ENCODE measurements at regions not wholly inside any gene's neighbourhood (a gene's known extent, or its start where the extent isn't known, plus 50 kb on each side); places are given as distances from the start of the nearest gene placed in this dataset.
A peak's percentile ranks its signal among the peaks of the same experiment; 100 is the strongest.
"Not testable (repeated sequence)": the region's sequence is repeated elsewhere in the genome, so short reads cannot be mapped to it uniquely, and the experiment has no call there.

DNA sequence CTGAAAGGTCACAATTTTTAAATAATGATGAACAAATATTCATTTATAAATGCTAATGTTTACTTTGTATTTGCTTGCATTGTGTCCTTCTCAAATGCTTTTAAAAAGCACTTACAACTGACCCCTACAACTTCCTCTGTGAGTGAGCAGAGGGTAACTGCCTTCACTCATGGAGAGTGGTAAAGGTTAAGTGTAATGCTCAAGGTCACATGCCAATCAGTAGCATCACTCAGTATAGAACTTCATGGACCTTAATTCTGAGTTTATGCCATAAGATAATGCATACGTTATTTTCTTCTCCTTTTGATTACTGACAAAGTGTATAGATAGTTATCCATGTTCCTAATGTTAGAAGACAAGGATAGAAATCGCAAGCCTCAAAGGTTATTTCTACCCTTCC lies 91.8 kb upstream of the SERTAD2 start:
- no peak for DNase-seq

DNA sequence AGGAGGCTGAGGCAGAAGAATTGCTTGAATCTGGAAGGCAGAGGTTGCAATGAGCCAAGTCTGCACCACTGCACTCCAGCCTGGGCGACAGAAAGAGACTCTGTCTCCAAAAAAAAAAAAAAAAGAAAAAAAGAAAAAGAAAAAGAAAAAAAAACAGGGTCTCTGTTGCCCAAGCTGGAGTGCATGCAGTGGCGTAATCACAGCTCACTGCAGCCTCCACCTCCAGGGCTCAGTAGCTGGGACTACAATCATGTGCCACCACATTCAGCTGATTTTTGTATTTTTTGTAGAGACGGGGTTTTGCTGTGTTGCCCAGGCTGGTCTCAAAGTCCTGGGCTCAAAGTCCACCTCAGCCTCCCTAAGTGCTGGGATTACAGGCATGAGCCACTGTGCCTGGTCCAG lies 94.0 kb upstream of the SERTAD2 start:
- DNase-seq, result not testable (repeated sequence)

DNA sequence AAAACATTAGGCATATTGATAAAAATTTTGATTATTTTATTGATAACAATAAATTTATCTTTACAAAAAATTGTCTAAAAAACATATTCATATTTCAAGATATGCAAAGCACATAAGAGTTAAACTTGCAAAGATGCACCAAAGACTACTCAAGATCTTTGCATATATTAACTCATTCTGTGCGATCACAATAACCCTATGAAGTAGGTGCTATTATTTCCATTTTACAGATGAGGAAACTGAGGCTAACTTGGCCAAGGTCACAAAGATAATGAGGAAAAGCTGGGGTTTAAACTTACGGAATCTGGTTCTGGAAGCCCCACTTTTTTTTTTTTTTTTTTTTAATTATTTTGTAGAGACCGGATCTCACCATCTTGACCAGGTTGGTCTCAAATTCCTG lies 94.4 kb upstream of the SERTAD2 start:
- no peak for DNase-seq

DNA sequence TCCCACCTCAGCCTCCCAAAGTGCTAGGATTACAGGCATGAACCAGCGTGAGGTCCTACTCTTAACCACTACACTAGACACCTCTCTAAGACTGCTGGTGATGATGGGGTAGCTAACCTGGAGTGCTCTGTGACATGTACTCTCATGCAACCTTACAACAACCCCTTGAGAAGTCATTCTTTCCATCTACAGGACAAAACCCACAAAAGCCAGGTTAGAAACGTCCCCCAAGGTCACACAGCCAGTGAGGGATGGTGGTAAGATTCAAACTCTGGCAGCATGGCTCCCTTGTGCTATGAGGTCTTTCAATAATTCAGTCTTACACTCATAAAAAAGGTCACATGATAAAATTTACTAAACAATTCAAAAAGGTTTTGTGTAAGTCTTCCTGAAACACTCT lies 94.8 kb upstream of the SERTAD2 start:
- DNase-seq, result no peak

DNA sequence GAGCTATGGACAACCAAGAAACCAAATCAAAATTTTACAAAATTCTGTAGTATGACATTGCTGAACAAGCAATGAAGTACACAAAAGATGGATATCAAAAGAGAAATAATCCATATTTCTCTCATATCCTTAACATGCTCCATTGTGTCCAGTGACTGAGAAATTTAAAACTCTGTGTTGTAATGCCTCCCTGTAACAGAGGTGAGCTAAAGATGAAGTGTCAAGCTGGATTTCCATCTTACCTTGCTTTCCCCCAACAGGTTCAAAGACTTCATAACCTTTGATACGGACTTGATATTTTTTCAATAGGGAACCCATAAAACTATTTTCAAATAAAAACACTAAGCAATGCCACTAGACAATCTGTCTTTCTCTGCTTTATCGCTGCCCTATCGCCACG lies 95.7 kb upstream of the SERTAD2 start:
- DNase-seq, result no peak

DNA sequence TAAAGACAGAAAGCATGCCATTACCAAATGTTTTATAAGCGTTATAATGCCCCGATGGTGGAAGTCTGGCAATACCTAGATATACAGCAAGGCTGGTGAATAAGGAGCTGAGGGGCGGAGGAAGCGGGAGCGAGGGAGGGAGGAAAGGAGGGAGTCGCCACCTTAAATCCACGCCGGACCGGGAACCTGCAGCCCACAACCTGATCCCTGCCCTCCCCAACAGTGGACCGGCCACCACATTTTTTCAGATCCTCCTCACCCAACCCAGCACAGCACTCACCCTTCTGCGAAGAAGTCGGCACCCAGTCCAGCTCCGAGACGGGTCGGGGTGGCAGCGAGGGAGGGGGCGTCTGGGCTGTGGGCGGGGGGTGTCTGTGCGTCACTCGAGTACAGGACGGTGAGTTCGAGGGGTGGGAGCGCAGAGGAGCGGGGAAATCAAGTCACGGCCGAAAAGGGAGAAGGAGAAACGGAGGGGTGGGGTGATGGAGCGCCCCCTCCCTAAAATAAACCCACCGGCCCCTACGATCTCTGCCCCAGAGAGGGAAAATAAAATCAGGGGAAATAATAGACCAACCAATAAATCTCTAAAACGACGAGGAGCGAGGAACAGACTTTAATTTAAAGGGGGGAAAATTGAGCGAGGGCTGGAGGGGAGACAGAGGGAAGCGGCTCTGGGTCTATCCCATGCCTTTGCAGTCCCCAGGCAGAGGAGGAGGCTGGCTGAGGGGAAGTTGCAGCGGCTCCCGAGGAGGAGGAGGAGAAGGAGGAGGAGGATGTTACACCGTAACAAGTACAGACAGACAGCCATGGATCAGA lies 96.5 kb upstream of the SERTAD2 start:
- DNase-seq, result no peak

DNA sequence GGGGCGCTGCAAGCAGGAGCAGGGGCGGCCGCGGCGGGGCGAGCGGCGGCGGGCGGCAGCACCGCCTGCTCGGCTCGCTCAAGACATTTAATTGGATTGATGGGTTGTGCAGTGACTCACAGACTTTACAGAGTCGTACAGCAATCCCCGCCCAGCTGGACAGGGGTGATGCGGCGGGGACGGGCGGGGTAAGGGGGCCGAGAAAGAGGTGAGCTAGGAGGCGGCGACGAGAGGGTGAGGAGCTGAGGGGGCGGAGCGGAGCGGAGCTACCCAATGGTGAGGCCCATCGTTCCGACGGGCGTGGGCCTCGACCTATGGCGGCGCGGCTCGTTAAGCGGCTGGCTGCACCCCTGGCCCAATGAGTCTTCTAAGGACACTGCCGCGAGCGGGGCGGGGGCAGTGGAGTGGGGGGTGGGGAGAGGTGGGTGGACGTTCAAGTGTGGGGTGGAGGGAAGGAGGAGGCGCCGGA lies 97.1 kb upstream of the SERTAD2 start:
- peak; percentile 100 for DNase-seq

DNA sequence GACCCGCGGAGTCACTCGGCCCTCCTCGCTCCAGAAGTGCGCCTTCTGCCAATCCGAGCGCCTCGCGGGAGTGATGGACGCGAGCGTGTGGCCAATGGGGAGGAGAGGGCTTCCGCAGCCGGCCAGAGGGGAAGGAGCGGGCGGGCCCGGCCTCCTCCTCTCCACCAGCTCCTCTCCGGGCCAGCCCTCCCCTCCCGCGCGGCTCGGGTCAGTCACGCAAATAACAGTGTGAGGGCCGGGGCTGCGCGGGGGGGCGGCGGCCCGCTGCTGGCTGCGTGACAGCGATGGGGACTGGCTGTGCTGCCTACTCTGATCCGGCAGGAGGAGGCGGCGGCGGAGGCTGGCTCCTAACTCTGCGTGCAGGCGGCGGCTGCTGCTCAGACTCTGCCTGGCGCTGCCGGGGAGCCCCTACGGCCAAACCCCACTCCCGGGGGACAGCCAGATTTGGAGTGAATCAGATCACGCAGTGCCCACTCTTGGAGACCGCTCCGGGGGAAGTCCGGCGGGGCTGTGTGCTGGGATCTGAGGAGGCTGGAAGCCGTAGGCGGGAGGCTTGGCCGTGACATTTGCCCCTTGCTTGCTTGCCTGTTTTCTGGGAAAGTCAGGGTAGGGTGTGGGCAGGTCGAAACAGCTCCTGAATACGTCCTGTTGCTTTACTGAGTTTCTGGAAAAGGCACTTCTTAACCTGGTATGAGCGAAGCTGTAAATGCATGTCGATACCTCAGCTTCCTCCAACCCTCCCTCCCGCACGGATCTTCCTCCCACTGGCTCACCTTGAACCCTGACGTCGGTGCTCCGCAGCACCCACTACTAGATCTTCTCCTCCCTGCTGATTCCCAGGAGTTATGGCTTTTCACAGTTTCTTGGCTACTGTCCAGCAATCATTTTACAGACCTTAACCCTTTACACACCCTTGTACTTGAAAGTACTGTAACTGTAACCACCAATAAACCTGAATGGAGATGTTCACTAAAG lies 97.9 kb upstream of the SERTAD2 start:
- peak; percentile 100 for DNase-seq

DNA sequence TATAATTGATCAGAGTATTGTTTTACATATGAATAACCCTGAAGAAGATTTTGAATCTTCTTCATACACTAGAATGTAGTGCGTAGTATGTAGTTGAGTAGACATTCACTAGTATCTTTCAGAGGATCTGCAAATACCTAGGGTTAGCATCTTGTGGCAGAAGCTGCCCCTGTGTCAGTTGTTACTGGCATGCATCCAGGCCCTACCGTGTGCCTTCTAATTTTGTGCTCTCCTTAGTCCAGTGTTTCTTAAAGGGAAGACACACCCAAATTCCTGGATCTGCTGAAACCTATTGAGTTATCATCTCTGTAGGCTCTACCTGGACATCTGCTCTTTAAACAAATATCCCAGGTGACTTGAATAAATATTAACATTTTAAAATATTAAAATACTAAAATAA lies 99.7 kb upstream of the SERTAD2 start:
- no peak for DNase-seq

DNA sequence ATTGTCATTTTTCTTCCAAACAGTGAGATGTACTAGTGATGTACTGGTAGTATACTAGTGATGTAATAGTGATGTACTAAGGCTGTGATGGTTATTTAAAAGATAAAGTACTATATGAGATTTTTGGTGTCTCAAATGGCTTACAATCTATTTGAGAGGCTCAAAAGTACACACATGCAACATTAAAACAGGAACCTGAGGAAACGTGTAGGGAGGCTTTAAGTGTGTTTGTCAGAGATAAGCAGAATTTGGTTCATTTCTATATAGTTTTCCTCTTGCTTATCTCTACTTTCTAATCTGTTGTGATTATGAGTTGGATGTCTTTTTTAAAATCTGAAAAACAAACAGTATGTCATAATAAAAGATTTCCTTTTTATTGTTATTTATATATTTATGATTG lies 100.9 kb upstream of the SERTAD2 start:
- no peak for DNase-seq

DNA sequence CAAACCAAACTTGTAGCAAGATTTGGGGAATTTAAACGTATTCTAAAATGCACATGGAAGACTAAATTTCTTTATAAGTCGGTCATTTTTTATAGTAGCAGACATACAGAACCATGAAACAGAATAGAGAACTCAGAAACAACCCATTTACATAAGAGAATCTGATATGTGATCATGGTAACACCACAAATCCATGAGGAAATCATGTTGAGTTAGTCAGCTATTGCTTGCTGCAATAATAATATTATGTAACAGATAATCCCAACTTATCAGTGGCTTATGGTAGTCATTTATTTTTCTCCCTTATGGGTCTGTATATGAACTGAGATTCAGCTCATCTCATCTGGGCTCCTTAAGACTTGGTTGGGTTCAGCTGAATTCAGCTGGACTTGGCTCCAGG lies 103.4 kb upstream of the SERTAD2 start:
- DNase-seq, result no peak

DNA sequence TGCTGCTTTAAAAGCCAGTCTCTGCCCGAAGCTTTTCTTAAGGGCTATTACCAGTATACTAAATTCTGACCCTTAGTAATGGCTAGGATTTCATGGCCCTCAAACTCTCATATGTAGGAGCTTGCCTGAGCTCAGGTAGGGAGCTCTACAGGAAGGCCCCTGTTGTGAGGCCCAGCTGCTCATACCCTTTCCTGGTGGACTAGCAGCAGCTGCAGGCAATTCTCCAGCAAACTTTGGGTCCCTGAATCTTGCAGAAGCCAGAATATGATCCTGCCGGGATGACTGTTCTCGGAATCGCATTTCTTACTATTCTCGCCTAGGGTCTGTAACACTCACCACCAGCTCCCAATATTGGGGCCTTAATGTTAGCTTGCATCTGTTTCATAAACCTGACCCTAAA lies 106.4 kb upstream of the SERTAD2 start:
- no peak for DNase-seq

DNA sequence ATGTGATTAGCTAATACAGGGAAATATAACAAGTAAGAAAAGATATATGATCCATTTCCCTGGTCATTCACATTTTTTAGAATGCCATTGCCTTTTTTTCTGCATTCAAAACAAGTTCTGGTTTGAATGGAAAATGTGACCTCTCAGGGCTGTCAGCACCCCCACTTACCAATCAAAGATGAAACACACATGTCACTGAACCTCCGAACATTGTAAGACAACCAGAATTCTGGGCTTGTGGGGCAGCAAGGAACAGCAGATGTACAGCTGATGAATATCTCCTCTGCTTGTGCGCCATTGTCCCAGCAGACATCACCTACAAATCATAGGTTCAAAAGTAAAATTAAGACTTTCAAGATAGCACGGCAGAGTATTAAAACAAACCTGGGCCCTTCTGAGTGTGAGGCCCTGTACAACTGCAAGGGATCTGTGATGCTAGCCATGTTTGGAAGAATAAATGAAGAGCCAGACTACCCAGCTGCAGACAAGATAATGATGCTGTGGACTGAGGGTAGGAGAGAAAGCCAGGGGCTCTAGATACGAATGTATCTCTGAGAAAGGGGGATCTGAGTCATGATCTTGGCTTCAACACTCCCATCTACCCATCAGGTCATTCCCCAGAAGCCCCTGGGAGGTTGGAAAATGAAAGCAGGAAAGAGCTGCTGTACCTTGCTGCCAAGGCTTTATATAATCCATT lies 108.7 kb upstream of the SERTAD2 start:
- no peak for DNase-seq

DNA sequence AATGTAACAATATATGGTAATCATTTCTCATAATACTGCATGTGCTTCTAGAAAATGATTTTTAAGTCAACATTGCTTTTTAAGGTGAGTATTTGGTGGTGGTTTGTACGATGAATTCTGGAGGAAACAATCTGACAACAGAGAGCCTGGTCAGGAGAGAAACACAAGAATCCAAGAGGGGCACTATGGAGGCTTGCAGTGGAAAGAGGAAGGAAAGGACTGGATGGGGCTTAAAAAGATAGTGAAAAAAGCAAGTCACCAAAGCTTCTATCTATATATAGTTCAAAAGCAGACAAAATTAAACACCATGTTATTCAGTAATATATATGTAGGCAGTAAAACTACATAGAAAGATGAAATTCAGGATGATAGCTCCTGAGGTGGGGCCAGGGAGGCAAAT lies 109.4 kb upstream of the SERTAD2 start:
- DNase-seq, result no peak

DNA sequence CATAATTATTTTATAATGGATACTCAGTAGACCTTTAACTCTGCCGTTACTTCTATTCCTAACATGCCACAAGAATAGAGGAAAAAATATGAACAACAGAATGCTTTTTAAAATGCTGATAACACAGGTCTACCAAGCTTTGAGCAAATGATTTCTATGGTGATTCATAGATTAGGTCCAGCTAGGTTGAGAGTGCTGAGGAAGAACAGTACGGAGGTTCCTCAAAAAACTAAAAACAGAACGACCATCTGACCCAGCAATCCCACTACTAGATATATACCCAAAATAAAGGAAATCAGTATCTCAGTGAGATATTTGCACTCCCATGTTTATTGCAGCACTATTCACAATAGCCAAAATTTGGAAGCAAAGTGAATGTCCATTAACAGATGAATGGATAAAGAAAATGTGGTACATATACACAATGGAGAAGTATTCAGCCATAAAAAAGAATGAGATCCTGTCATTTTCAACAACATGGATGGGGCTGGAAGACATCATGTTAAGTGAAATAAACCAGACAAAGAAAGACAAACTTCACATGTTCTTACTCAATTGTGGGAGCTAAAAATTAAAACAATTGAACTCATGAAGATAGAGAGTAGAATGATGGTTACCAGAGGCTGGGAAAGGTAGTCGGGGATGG lies 111.6 kb upstream of the SERTAD2 start:
- DNase-seq, result no peak

DNA sequence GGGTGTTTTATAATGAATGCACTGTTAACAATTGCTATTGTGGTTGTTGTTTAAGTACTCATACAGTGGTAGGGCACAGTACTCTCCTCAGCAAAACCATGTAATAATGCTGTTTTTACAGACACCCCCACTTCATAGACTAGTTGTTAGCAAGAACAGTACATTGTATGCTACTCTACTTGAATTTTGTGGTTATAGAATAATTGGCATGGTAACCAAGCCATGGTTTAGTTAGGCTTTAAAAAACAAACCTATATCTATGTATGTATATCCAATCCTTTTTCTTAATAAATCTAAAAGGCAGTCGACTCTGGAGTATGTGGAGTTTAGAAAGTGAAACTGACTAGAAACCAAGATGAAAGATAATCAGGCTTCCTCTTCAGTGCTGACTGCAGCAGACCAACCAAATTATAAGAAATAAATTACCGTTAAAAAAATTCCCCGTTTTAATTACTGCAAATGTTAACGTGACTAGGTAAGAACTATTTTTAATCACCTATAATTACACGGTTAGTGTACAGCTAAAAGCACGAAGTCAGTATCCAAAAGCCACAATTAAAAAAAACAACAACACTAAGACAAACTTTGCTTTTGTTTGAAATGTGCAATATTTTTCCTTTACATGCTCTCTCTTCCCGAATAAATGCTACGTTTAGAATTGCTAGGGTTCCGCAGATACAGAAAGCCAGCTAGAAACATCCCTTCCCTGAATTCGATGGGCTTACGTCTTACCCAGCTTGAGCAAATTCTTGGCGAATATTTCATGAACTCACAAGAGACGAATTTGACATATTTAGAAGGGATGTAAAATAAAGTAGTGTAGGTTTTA lies 113.3 kb upstream of the SERTAD2 start:
- DNase-seq, result no peak

DNA sequence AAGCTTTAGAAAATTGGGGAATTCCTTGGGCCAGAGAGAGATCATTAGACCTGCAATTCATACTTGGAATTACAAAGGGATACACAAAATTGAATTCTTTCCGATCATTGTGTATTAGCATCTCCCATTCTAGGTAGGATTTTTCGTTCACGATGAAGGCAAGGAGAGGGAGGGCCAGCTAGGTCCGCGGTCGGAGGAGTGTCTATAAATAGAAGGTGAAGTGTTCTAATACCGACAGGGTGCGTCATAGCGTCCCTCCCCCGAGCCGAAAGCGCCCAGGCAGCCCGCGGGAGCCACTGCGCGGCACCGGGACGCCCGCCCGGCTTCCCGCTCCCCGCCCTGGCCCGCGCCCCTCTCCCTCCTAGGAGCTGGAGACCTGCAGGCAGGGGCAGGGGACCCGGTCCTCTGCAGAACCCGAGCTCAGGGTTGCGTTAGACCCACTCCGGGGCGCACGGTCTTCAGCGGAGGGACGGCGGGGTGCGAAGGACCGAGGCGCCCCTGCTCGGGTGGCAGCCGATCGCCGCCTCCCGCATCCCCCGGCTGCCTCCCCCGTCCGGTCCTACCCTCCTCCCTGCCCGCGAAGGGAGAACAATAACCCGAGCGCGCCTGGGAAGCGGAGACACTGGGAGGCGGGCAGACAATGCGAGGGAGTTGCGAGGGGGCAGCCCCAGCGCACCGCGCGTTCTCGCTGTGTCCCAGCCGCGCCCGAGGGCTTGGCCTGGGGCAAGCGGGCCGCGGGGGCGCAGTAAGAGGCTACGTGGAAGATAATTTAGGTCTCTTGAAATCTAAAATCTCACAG lies 114.2 kb upstream of the SERTAD2 start:
- DNase-seq, result peak; percentile 60

DNA sequence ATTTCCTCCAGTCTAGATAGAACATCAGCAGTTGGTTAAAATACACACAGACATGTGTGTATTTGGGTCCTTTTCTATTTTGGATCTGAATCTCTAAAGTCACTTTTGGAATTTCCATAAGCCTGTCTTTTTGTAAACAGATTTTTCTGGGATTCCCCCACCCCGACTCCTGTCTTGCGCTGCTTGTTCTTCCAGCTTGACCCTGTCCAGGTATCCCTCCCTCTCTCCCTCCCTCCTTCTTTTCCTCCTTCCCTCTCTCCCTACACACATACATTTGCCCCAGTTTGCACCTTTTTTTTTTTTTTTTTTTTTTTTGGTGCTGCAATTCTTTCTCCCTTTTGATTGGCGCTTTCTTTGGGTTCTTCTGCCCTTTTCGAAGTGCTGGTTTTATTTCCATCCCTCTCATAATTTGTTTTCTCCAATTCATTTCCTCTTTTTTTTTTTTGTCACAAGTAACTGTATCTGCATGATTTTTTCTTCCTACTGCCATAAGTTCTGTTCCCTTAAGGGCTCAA lies 114.8 kb upstream of the SERTAD2 start:
- DNase-seq, result no peak

DNA sequence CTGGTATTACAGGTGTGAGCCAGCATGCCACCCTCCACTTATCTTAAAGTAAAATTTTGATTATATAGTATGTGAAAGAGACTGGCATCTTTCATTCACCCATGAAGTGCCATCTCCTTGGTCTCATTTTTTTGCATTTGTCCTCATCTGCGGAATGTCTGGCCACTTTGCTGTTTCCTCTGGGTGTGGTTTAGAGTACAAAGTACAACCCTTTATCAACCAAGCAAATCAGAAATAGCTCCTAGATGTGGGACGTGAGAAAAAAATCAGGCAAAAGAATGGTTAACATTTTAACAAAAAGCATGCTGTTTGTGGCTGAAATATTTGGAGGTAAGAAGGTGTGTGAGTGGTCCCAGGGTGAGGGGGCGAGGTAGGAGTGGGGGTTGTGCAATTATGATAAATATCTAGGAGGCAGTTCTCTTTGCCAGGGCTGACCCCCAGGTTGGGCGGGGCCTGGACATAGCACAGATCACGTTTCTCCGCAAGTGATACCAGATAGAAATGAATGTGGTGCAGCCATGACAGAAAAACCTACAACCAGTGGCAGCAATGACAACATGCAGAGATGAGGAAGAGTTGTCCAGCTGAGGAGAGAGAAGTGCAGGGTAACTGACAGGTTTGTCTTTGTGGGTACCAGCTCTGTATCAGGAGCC lies 115.8 kb upstream of the SERTAD2 start:
- no peak for DNase-seq

DNA sequence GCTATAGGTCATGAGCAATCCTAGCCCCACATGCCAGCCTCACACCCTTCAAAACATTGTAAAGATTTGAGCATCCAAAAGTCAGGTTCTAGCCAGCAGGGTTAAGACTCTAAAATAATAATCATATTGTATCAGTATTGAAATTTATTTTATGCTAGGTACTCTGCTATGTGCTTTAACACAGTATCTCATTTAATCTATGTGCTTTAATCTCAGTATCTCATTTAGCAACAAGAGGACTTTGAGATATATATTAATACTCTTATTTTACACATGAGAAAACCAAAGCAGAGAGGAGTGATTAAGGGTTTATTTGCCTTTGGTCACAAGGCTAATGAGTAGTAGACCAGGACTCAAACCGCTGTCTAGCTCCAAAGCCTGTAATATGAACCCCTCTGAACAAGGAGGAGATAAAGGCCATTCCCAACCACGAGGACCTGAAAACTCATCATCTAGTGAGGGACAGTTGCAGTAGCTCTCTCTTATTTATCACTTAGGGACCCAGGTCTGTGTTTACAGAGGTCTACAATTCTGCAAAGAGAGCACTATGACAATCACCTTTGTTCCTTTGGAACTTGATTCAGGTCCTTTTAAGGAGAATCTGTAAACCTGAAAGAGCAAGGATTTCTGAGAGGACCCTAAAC lies 116.5 kb upstream of the SERTAD2 start:
- DNase-seq, result peak; percentile 28

All from NCI-H2029 (cell line).